ENCODE measurements at regions not wholly inside any gene's neighbourhood (a gene's known extent, or its start where the extent isn't known, plus 50 kb on each side); places are given as distances from the start of the nearest gene placed in this dataset.

DNA sequence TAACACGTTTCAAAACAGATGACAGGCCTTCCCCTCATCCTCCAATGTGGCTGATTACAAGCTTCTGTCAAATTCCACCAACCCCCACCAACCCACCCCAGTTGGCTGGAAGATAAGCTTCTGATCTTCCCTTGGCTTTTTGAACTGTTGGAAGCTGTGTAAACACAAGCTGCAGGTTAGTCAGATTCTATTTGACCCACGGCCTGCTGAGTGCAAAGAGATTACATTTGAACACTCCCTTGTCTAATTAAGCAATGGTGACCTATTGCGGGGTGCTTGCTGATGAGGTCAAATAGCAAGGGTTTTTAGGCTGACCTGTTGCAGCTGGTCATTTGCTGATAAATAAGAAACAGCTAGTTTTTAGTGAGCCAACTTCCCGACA is 379.7 kb downstream of the BMP2 start:
- intact Hi-C loops (cut with DNase I; ENCODE audit: low total_unique reads), result no loop called here
- H3K27ac ChIP-seq, result no peak overlapping the region
- no peaks in the 10 kb centered on the region for H3K4me1 ChIP-seq
- TF ChIP-seq, protein P1, sequence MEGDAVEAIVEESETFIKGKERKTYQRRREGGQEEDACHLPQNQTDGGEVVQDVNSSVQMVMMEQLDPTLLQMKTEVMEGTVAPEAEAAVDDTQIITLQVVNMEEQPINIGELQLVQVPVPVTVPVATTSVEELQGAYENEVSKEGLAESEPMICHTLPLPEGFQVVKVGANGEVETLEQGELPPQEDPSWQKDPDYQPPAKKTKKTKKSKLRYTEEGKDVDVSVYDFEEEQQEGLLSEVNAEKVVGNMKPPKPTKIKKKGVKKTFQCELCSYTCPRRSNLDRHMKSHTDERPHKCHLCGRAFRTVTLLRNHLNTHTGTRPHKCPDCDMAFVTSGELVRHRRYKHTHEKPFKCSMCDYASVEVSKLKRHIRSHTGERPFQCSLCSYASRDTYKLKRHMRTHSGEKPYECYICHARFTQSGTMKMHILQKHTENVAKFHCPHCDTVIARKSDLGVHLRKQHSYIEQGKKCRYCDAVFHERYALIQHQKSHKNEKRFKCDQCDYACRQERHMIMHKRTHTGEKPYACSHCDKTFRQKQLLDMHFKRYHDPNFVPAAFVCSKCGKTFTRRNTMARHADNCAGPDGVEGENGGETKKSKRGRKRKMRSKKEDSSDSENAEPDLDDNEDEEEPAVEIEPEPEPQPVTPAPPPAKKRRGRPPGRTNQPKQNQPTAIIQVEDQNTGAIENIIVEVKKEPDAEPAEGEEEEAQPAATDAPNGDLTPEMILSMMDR (IDR thresholded peaks at IDR 0.05), result no peak
- no peak for TF ChIP-seq POLR2A (IDR thresholded peaks at IDR 0.05)
- no peaks in the 10 kb centered on the region for H3K9me3 ChIP-seq
- no peaks in the 10 kb centered on the region for H3K27me3 ChIP-seq
- H3K36me3 ChIP-seq, result no peaks in the 10 kb centered on the region
- no peak overlapping the region for H3K4me3 ChIP-seq
- DNase-seq, result no peak

GRCh38 chr20:7151676-7152470 is 384.4 kb downstream of the BMP2 start:
- no peak for TF ChIP-seq POLR2A (IDR thresholded peaks at IDR 0.05)
- TF ChIP-seq, protein P1 (IDR thresholded peaks at IDR 0.05), result no peak
- no peaks in the 10 kb centered on the region for H3K9me3 ChIP-seq
- H3K27me3 ChIP-seq, result no peaks in the 10 kb centered on the region
- DNase-seq, result no peak
- no peak overlapping the region for H3K27ac ChIP-seq
- no peaks in the 10 kb centered on the region for H3K36me3 ChIP-seq
- no peak overlapping the region for H3K4me3 ChIP-seq
- no peaks in the 10 kb centered on the region for H3K4me1 ChIP-seq
- intact Hi-C loops (cut with DNase I; ENCODE audit: low total_unique reads), result no loop called here

DNA sequence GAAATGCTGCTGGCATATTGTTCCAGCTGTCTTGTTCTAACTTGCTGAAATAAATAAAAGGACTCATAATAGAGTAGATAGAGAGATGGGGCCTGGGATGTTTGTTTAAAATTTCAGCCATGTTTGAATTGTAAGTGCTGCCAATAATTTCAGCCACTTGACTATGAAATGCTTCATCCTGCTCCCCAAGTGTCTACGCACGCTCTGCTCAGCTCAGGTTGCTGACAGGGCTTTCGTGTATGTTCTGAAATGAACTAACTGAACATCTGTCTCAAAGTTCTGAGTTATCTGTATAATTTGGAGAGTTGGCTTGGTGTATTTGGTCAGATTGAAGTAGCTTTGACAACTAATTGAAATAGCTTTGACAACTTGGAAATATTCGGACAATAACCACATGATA is 387.8 kb downstream of the BMP2 start:
- intact Hi-C loops (cut with DNase I; ENCODE audit: low total_unique reads), result no loop called here
- no peak for TF ChIP-seq POLR2A (IDR thresholded peaks at IDR 0.05)
- TF ChIP-seq, protein P1 (IDR thresholded peaks at IDR 0.05), result no peak
- no peak for DNase-seq
- no peaks in the 10 kb centered on the region for H3K4me1 ChIP-seq
- no peak overlapping the region for H3K27ac ChIP-seq
- H3K9me3 ChIP-seq, result no peaks in the 10 kb centered on the region
- H3K27me3 ChIP-seq, result no peaks in the 10 kb centered on the region
- H3K4me3 ChIP-seq, result no peak overlapping the region
- no peaks in the 10 kb centered on the region for H3K36me3 ChIP-seq

DNA sequence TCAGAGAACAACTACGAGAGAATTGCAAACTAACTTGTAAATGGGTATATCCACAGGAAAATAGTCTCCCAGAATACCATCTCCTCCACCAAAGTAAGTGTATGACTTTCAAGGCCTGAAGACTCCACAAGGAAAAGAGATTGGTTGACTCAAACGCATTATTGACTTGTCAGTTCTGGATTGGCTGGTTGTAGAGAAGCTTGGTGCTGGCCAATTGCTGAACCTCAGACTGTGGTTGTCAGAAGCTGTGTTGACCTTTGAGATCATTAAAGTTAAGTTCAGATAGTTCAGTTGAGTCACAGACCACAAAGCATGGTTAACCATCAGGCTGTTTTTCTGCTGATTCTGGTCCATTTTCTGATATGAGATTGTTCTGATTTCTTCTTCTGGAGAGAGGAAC is 388.3 kb downstream of the BMP2 start:
- Histone ChIP-seq H3K36me3 (no peaks in the 10 kb centered on the region), H3K4me1 (no peaks in the 10 kb centered on the region), H3K27ac (no peak overlapping the region), H3K9me3 (no peaks in the 10 kb centered on the region), H3K4me3 (no peak overlapping the region), H3K27me3 (no peaks in the 10 kb centered on the region)
- no peak for TF ChIP-seq POLR2A (IDR thresholded peaks at IDR 0.05)
- TF ChIP-seq, protein P1 (IDR thresholded peaks at IDR 0.05), result no peak
- DNase-seq, result no peak
- intact Hi-C loops (cut with DNase I; ENCODE audit: low total_unique reads), result no loop called here

DNA sequence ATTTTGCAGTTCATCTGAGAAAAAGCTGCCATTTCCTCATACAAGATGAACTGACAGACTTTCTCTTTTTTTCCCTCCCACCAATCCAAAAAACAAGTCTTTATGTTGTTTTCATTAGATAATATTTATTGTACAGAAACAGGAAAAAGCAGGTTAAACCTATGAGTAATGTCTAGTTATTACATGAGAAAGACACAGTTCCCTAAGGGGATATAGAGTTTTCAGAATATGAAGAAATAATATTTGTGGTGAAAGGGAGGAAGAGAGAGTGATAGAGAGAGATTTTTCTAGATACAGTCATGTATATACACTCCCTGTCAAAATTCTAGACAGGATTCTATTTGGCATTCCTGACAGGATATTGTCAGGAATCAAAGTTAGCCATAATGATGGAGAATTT is 392.4 kb downstream of the BMP2 start:
- TF ChIP-seq, protein P1 (IDR thresholded peaks at IDR 0.05), result no peak
- TF ChIP-seq POLR2A (IDR thresholded peaks at IDR 0.05), result no peak
- Histone ChIP-seq H3K27me3 (no peaks in the 10 kb centered on the region), H3K4me1 (no peaks in the 10 kb centered on the region), H3K9me3 (no peaks in the 10 kb centered on the region), H3K36me3 (no peaks in the 10 kb centered on the region), H3K27ac (no peak overlapping the region), H3K4me3 (no peak overlapping the region)
- intact Hi-C loops (cut with DNase I; ENCODE audit: low total_unique reads), result no loop called here
- no peak for DNase-seq

Measured in uterus (tissue), 3 donors.